Activated CD4-positive, alpha-beta T cell treated with anti-CD3 and anti-CD28 coated beads, Interleukin-2, Interleukin-6, amounts not matched to agents 100 ng/mL and 50 ng/mL, durations not matched to agents 16 hours and 8 hours (primary cell): ENCODE measurements at regions not wholly inside any gene's neighbourhood (a gene's known extent, or its start where the extent isn't known, plus 50 kb on each side); places are given as distances from the start of the nearest gene placed in this dataset.
"Not testable (repeated sequence)": the region's sequence is repeated elsewhere in the genome, so short reads cannot be mapped to it uniquely, and the experiment has no call there.

Experiments used
- DNase-seq: peaks from one replicate; pipeline ENCODE4 v3.0.0-alpha.2; 2020

GRCh38 chr16:21487956-21488355 is 111.4 kb upstream of the METTL9 start:
- not testable (repeated sequence) for DNase-seq

GRCh38 chr16:21499046-21499445 is 100.3 kb upstream of the METTL9 start:
- not testable (repeated sequence) for DNase-seq

GRCh38 chr16:21501223-21501868 is 98.0 kb upstream of the METTL9 start:
- peak; percentile 79 for DNase-seq

- peak; percentile 97 for DNase-seq
These were observed 97.3 kb upstream of the METTL9 start for GRCh38 chr16:21501869-21502667.

GRCh38 chr16:21503574-21503920 is 95.8 kb upstream of the METTL9 start:
- DNase-seq = not testable (repeated sequence)

- not testable (repeated sequence) for DNase-seq
These were observed 95.2 kb upstream of the METTL9 start for GRCh38 chr16:21503941-21504832.

- not testable (repeated sequence) for DNase-seq
These were observed 93.4 kb upstream of the METTL9 start for GRCh38 chr16:21505751-21506520.

GRCh38 chr16:21506857-21507456 is 92.4 kb upstream of the METTL9 start:
- peak; percentile 87 for DNase-seq

- DNase-seq = not testable (repeated sequence)
These were observed 91.6 kb upstream of the METTL9 start for GRCh38 chr16:21507631-21508305.

- peak; percentile 60 for DNase-seq
These were observed 90.5 kb upstream of the METTL9 start for GRCh38 chr16:21508661-21509436.

- not testable (repeated sequence) for DNase-seq
These were observed 89.8 kb upstream of the METTL9 start for GRCh38 chr16:21509437-21510086.

GRCh38 chr16:21510869-21511255 is 88.5 kb upstream of the METTL9 start:
- DNase-seq = not testable (repeated sequence)

GRCh38 chr16:21511315-21512210 is 87.8 kb upstream of the METTL9 start:
- DNase-seq = not testable (repeated sequence)

GRCh38 chr16:21512280-21513192 is 86.8 kb upstream of the METTL9 start:
- not testable (repeated sequence) for DNase-seq

- DNase-seq = not testable (repeated sequence)
These were observed 86.0 kb upstream of the METTL9 start for GRCh38 chr16:21513337-21513741.

GRCh38 chr16:21513812-21514473 is 85.4 kb upstream of the METTL9 start:
- not testable (repeated sequence) for DNase-seq

- not testable (repeated sequence) for DNase-seq
These were observed 84.9 kb upstream of the METTL9 start for GRCh38 chr16:21514474-21514840.
